ENCODE measurements at regions not wholly inside any gene's neighbourhood (a gene's known extent, or its start where the extent isn't known, plus 50 kb on each side); places are given as distances from the start of the nearest gene placed in this dataset.

DNA sequence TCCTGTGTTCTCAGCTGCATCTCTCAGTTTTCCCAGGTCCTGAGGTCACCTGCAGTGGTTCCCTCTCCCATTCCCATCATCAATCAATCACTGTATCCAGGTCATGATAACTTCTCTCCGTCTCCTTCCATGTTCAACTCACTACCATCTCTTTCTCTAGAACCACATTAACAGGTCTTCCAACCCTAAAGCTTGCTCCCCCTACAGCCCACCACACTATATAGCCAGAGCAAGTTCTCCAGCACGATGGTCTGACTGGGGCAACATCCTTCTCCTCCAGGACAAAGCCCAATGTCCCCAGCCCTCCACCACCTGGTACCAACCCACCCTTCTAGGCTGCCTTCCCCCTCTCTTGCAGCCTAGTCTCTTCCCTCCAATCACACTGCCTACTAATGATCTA lies 241.6 kb downstream of the CDK5RAP2 start:
- Histone ChIP-seq H3K4me2 (ENCODE audit: insufficient read depth, low read length) (no peak overlapping the region), H4K20me1 (replicated peaks; ENCODE audit: control insufficient read depth, extremely low read depth, insufficient read depth, low read length) (no peaks in the 10 kb centered on the region), H3K79me2 (ENCODE audit: control insufficient read depth, insufficient read depth, low read length) (no peaks in the 10 kb centered on the region), H3K9ac (replicated peaks; ENCODE audit: extremely low read depth, insufficient read depth, low read length) (no peak overlapping the region), H3K4me3 (replicated peaks in 1 of 3; ENCODE audit: insufficient read depth in 1 of 3, low read depth in 1 of 3, low read length in 3 of 3) (no peak overlapping the region), H3K27ac (ENCODE audit: insufficient read depth, low read depth, low read length) (no peak overlapping the region), H3K36me3 (ENCODE audit: control insufficient read depth in 2 of 2, extremely low read depth in 1 of 2, insufficient read depth in 2 of 2, low read length in 2 of 2) (no peaks in the 10 kb centered on the region), H3K9me3 (replicated peaks; ENCODE audit: control insufficient read depth, insufficient read depth, low read length) (no peaks in the 10 kb centered on the region), H3K9me1 (replicated peaks; ENCODE audit: control insufficient read depth, extremely low read depth, insufficient read depth, low read length) (no peaks in the 10 kb centered on the region), H3K4me1 (ENCODE audit: control insufficient read depth, extremely low read depth, insufficient read depth, low read length) (no peaks in the 10 kb centered on the region), H3K27me3 (ENCODE audit: control insufficient read depth in 2 of 2, insufficient read depth in 2 of 2, low read length in 2 of 2) (peaks cover 0 to 2% of the 10 kb centered on the region in 2 experiments), H2AFZ (ENCODE audit: low read depth, low read length) (no peak overlapping the region)
- TF ChIP-seq POLR2A (IDR thresholded peaks at IDR 0.05; ENCODE audit: low read depth, low read length) (no peak), JUN (IDR thresholded peaks at IDR 0.05; ENCODE audit: borderline replicate concordance, insufficient read depth, insufficient read length, low read depth) (no peak), EZH2 (IDR thresholded peaks at IDR 0.05; ENCODE audit: borderline replicate concordance, low read depth, low read length, severe bottlenecking) (no peak), MYC (IDR thresholded peaks at IDR 0.05; ENCODE audit: low read depth, low read length) (no peak), POLR2AphosphoS5 (IDR thresholded peaks at IDR 0.05; ENCODE audit: insufficient read depth, low read depth, low read length) (no peak)
- intact Hi-C loops (cut with micrococcal nuclease) (no loop called here), dilution Hi-C loops (cut with MboI; ENCODE audit: extremely low pct_ligation_motif_present, low sequenced_read_pairs) (no loop called here)
- DNase-seq (ENCODE audit: low read depth, low spot score) (no peak), FAIRE-seq (no peak)
- POLR2A ChIA-PET: no interaction called here
- no TSS peak for BruUV-seq (replicated peaks)
- CTCF ChIA-PET: no interaction called here

DNA sequence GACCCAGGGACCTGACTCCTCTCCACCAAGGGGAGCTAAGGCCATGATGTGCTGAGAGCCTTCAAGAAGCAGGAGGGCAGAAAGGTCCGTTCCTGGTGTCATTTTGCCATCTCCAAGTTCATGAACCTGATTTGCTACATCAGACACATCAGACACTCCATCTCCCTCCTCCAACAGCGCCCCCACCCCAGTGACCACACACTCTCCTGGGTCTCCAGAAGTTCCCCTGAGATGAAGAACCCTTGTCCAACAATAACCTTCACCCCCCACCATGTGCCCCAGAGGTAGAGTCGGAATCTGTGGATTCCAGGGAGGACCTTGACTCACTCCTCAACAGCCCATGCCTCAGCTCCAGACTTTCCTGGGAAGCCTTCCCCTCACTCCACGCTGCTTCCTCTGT lies 242.8 kb downstream of the CDK5RAP2 start:
- H3K4me1 ChIP-seq (ENCODE audit: control insufficient read depth, extremely low read depth, insufficient read depth, low read length): no peaks in the 10 kb centered on the region
- H4K20me1 ChIP-seq (replicated peaks; ENCODE audit: control insufficient read depth, extremely low read depth, insufficient read depth, low read length): no peaks in the 10 kb centered on the region
- no peak overlapping the region for H3K27ac ChIP-seq (ENCODE audit: insufficient read depth, low read depth, low read length)
- CTCF ChIA-PET: no interaction called here
- no peak for FAIRE-seq
- peaks cover 0 to 2% of the 10 kb centered on the region in 2 experiments for H3K27me3 ChIP-seq (ENCODE audit: control insufficient read depth in 2 of 2, insufficient read depth in 2 of 2, low read length in 2 of 2)
- H3K9me3 ChIP-seq (replicated peaks; ENCODE audit: control insufficient read depth, insufficient read depth, low read length): no peaks in the 10 kb centered on the region
- intact Hi-C loops (cut with micrococcal nuclease) (no loop called here), dilution Hi-C loops (cut with MboI; ENCODE audit: extremely low pct_ligation_motif_present, low sequenced_read_pairs) (no loop called here)
- H2AFZ ChIP-seq (ENCODE audit: low read depth, low read length): no peak overlapping the region
- no peaks in the 10 kb centered on the region for H3K9me1 ChIP-seq (replicated peaks; ENCODE audit: control insufficient read depth, extremely low read depth, insufficient read depth, low read length)
- H3K4me3 ChIP-seq (replicated peaks in 1 of 3; ENCODE audit: insufficient read depth in 1 of 3, low read depth in 1 of 3, low read length in 3 of 3): no peak overlapping the region
- POLR2A ChIA-PET: no interaction called here
- no peak for TF ChIP-seq EZH2 (IDR thresholded peaks at IDR 0.05; ENCODE audit: borderline replicate concordance, low read depth, low read length, severe bottlenecking)
- no peak for TF ChIP-seq FOS (IDR thresholded peaks at IDR 0.05; ENCODE audit: borderline replicate concordance, insufficient read depth, low read length)
- TF ChIP-seq, protein P1, sequence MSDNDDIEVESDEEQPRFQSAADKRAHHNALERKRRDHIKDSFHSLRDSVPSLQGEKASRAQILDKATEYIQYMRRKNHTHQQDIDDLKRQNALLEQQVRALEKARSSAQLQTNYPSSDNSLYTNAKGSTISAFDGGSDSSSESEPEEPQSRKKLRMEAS (IDR thresholded peaks at IDR 0.05; ENCODE audit: insufficient read depth, insufficient read length): no peak
- TF ChIP-seq MYC (IDR thresholded peaks at IDR 0.05; ENCODE audit: low read depth, low read length): no peak
- no peak for TF ChIP-seq POLR2AphosphoS5 (IDR thresholded peaks at IDR 0.05; ENCODE audit: insufficient read depth, low read depth, low read length)
- no peak for TF ChIP-seq GATA2 (IDR thresholded peaks at IDR 0.05; ENCODE audit: insufficient read depth, insufficient read length, low read depth, low read length)
- TF ChIP-seq, protein P2, sequence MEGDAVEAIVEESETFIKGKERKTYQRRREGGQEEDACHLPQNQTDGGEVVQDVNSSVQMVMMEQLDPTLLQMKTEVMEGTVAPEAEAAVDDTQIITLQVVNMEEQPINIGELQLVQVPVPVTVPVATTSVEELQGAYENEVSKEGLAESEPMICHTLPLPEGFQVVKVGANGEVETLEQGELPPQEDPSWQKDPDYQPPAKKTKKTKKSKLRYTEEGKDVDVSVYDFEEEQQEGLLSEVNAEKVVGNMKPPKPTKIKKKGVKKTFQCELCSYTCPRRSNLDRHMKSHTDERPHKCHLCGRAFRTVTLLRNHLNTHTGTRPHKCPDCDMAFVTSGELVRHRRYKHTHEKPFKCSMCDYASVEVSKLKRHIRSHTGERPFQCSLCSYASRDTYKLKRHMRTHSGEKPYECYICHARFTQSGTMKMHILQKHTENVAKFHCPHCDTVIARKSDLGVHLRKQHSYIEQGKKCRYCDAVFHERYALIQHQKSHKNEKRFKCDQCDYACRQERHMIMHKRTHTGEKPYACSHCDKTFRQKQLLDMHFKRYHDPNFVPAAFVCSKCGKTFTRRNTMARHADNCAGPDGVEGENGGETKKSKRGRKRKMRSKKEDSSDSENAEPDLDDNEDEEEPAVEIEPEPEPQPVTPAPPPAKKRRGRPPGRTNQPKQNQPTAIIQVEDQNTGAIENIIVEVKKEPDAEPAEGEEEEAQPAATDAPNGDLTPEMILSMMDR (IDR thresholded peaks at IDR 0.05; ENCODE audit: extremely low read depth in 1 of 2, insufficient read depth in 1 of 2, low read depth in 1 of 2, low read length in 2 of 2): no peak
- TF ChIP-seq POLR2A (IDR thresholded peaks at IDR 0.05; ENCODE audit: low read depth, low read length): no peak
- TF ChIP-seq JUN (IDR thresholded peaks at IDR 0.05; ENCODE audit: borderline replicate concordance, insufficient read depth, insufficient read length, low read depth): no peak
- H3K9ac ChIP-seq (replicated peaks; ENCODE audit: extremely low read depth, insufficient read depth, low read length): no peak overlapping the region
- H3K36me3 ChIP-seq (ENCODE audit: control insufficient read depth in 2 of 2, extremely low read depth in 1 of 2, insufficient read depth in 2 of 2, low read length in 2 of 2): no peaks in the 10 kb centered on the region
- DNase-seq (ENCODE audit: low read depth, low spot score): no peak
- no peak overlapping the region for H3K4me2 ChIP-seq (ENCODE audit: insufficient read depth, low read length)
- BruUV-seq (replicated peaks): no TSS peak
- H3K79me2 ChIP-seq (ENCODE audit: control insufficient read depth, insufficient read depth, low read length): no peaks in the 10 kb centered on the region

Data from endothelial cell of umbilical vein (primary cell).